HG03460 (cell line): ENCODE measurements at regions not wholly inside any gene's neighbourhood (a gene's known extent, or its start where the extent isn't known, plus 50 kb on each side); places are given as distances from the start of the nearest gene placed in this dataset.
"Not testable (repeated sequence)": the region's sequence is repeated elsewhere in the genome, so short reads cannot be mapped to it uniquely, and the experiment has no call there.

Experiments
- ATAC-seq: cut with Tn5 transposase; IDR thresholded peaks from one replicate; pipeline ENCODE4 v1.9.1; 2021; ENCODE audit not compliant: unreplicated experiment

GRCh38 chr20:26218301-26218700 lies 521.6 kb upstream of the ZNF337 start:
- no peak for ATAC-seq

- no peak for ATAC-seq
These were observed 519.4 kb upstream of the ZNF337 start for GRCh38 chr20:26216025-26216424.

- ATAC-seq, result no peak
These were observed 518.3 kb upstream of the ZNF337 start for GRCh38 chr20:26214991-26215390.

DNA sequence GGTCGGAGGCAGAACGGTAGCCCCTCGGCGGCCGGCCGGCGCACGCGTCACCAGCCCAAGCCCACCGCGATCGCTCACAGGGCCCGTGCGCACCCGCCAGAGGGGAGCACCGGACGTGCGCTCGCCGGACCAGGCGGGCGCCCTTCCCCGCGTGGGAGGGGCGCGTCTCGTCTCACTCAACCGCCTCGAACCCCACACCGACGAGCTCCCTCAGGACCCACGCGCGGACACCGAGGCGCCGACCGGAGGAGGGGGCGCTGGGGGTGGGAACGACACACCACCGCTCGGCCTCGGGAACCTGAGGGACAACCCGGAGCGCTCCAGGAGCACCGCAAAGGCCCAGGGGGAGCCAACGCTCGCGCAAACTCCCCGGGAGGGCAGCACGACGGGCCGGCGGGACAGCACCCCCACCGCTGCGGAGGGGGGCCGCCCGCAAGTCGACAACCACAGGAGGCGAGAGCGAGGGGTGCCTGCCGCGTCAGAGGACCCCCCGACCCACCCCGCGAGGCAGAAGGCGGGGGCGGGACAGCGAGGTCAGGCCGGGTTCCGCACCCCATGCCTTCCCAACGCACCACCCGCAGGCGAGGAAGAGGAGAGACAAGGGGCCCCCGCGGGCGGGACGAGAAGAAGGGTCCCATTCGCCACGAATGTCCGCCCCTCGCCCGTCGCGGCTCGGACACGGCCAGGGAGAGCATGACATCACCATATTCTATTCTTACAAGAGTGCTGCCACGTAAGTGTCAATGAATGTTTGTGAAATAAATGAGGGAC lies 512.7 kb upstream of the ZNF337 start:
- no peak for ATAC-seq

DNA sequence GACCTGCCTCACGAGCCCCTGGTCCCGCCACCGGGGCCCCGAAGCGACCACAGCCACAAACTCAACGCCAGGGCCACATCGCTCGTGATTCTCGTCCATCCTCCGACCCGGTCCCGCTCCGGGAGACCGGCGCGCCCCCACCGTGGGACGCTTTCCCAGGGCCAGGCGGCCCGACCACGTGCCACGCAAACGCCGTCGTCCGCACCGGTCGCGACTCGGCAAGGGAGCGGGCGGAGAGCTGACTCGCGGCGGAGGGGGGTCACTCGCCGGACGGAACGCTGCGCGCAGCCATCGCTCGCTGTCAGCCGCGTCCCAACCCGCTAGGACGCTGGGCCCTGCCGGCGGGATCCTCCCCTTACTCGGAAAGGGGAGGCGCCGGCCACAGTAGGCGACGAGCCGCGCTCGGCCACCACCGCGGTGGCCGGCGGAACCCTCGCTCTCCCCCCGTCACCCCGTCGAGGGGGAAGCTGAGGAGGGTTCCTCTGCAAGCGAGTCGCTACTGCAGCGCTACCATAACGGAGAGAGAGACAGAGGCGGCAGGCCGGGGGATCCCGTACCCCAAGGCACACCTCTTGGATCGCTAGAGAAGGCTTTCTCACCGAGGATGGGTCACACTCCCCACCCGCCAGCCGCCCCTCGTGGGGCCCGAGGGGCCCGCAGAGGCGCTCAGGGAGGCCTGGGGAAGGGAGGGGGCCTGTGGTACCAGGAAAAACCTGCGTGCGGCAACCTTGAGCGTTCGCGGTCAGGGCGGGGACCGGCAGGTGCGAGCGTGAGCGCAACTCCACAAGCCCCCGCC lies 511.8 kb upstream of the ZNF337 start:
- no peak for ATAC-seq

DNA sequence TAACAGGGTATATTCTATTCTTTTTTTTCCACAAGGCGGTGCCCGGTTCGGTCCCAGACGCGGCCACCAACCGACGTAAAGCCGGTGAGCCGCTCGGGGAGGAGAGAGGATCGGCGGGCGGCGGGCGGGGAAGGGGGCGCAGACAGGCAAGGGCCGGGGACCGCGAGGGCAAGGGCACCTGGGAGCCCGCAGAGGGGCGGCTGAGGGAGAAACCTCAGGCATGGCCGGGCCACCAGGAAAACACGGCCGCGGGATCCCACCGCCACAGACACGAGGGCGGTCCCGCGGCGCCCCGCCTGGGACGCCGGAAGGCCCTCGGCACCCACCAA lies 511.3 kb upstream of the ZNF337 start:
- ATAC-seq, result not testable (repeated sequence)

DNA sequence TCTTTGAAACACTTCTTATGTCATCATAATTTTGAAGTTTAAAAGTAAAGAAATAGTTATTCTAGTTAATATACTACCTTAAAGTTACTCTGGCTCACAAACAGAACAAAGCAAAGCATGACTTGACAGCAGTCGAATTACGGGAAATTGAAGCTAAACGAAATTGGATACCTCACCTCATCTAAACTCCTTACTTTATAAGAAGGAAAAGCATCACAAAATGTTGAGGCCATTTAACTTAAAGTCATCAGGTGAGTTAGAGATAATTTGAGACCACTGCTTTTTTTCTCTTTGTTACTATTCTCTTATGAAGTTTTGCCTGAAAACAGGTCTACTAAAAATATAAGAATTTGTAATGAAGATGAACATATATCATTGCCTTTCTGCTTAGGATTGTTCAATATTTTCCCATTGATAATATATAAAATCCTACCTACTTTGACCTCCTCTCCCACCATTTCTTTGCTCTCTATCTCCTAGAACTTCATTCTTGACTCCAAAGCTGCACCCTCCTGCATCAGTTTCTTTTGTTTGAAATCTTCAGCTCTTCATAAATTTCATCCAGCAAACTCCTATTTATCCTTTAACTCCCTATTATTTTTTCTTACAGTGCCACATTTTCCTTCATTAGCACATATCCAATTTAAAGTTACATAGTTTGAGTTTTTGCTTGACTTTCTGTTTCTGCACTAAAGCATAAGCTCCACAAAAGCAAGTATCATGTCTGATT lies 510.7 kb upstream of the ZNF337 start:
- ATAC-seq, result no peak

DNA sequence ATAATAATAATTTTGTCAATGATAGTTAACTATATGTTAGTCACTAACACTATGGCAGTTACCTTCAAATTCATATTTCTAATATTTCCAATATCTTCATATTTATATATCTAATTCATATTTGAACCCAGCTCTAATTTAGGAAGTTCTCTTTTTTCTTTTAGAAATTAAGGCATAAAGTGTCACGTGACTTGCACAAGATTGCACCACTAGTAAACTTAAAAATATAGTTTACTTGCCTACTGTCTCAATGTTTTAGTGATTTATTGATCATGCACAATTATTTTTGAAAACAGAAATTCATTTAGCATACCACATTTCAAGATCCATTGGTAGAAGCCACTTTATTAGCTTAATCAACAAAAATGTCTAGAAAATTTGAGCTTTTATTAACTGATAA lies 508.7 kb upstream of the ZNF337 start:
- no peak for ATAC-seq

DNA sequence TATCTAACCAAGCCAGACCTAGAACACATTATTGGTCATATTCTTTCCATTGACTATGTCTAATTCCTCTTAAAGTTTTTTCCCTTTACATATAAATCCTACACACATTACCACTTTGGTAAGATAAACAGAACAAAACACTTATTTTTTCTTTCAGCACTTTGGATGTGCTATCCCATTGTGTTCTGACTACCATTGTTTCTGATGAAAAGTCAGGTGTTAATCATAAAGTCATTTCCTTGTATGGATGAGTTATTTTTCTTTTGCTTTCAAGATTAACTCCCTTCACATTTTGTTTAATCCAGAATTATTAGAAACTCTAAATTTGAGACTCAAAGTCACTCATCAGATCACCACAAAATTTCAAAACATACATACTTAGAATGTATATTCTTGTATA lies 504.4 kb upstream of the ZNF337 start:
- not testable (repeated sequence) for ATAC-seq

DNA sequence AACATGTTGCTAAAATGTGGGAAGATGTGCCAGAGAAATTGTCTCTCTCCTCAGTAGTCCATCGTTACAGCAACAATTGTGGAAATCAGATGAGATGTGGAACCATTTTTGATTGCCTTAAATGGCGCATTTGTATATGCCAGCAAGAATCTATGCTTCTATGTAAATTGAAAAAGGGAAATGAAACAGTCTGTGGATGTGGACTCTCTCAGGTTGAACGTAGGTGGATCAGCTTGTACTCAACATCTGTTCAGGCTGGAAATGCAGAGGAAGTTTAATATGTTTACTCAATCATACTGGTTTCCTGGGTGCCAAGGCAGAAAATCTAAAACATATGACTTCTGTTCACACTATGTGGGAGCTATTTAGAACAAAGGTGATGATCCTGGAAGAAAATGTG lies 490.7 kb upstream of the ZNF337 start:
- ATAC-seq, result not testable (repeated sequence)

GRCh38 chr20:26183720-26184119 lies 487.1 kb upstream of the ZNF337 start:
- not testable (repeated sequence) for ATAC-seq

DNA sequence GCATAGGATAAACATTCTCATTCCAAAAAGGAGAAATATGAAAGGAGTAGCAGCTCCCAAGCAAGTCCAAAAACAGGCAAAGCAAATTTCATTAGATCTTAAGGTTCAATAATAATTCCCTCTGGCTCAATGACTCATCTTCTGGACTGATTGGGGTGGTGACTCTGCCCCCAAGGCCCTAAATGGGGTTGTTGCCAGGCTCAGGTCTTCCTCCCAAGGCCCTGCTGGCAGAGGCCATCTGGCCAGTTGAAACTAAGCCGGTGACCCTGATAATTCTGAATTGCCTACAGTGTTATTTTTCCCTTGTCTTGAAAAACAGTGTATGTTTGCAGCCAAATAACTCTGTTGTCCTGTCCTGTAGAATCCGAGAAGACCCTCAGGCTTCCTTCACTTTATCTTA lies 484.7 kb upstream of the ZNF337 start:
- not testable (repeated sequence) for ATAC-seq

DNA sequence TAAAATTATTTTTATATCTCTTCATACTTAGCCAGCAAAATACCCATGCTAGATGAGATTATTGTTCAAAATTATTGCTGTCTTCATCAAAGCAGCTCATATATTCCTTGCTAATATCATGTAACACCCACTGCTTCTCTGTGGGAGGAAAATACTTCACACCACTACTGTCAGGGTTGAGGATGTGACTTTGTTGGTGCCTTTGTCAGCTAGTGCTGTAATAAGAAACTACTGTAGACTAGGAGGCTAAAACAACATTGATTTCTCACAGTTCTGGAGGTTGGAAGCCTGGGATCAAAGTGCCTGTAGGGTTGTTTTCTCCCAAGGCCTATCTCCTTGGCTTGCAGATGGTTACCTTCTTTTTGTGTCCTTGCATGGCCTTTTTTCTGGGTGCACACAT lies 475.2 kb upstream of the ZNF337 start:
- not testable (repeated sequence) for ATAC-seq

GRCh38 chr20:26169506-26169905 lies 472.9 kb upstream of the ZNF337 start:
- ATAC-seq, result no peak

DNA sequence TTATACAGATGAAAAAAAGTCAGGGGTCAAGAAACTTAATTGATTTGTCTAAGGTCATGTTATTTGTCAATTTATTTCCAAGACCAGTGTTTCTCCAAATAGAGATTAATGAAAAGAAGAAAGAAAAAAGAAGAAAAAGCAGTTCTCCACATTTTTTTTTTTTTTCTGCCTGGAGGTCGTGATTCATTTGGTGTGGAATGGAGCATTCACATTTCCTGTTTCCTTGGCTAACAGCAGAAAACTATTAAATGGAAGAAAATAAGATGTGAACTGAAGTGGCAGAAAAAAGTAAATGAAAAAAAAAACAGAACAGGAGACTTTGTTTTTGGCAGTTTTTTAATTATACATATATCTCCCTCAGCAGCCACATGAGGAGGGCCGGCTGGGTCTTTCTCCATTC lies 470.8 kb upstream of the ZNF337 start:
- ATAC-seq, result no peak

DNA sequence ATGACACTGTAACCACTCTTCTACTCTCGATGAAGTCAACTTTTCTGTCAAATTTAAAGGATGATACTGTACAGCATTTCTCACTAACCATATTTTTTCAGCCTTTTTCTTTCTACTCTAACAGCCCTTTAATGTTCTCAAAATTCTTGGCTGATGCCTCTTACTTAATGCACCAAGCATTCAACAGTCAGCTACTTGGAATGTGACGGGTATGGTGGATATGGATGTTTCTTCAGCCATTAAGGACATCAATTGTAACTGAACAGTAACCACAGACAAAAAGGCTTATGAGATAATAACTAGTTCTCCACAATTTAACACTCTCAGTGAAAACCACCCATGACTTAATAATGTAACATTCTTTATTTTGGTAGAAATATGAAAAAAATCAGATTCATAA lies 467.2 kb upstream of the ZNF337 start:
- ATAC-seq, result no peak

GRCh38 chr20:26163151-26163550 lies 466.5 kb upstream of the ZNF337 start:
- not testable (repeated sequence) for ATAC-seq

GRCh38 chr20:26161741-26162140 lies 465.1 kb upstream of the ZNF337 start:
- ATAC-seq, result not testable (repeated sequence)

GRCh38 chr20:26160916-26161315 lies 464.3 kb upstream of the ZNF337 start:
- ATAC-seq, result not testable (repeated sequence)

DNA sequence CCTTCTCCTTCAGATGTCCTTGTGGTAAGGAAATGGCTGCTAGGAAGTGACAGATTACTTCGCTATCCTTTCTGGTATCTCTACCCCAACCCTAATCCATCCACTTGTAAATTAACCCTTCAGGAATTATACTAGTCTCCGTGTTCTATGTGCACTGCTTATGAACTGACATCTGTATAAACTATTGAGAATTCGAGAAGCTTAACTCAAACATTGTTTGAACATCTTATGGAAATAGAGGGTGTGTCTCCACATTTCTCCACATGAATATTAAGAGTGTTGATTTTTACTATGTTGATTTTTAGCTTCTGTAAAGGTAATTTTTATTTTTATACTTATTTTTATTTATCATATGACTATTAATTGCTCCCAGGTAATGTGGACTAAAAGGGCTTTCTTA lies 457.6 kb upstream of the ZNF337 start:
- no peak for ATAC-seq

- ATAC-seq, result no peak
These were observed 438.9 kb upstream of the ZNF337 start for GRCh38 chr20:26135325-26136110.
